GM18858 (cell line): ENCODE measurements at regions not wholly inside any gene's neighbourhood (a gene's known extent, or its start where the extent isn't known, plus 50 kb on each side); places are given as distances from the start of the nearest gene placed in this dataset.
A peak's percentile ranks its signal among the peaks of the same experiment; 100 is the strongest.
"Not testable (repeated sequence)": the region's sequence is repeated elsewhere in the genome, so short reads cannot be mapped to it uniquely, and the experiment has no call there.

ENCODE experiments used
- ATAC-seq: cut with Tn5 transposase; IDR thresholded peaks from one replicate; pipeline ENCODE4 v1.9.1; 2021; ENCODE audit not compliant: unreplicated experiment

GRCh38 chr7:66413379-66414114, 208.4 kb downstream of the TPST1 start:
- peak; percentile 67 for ATAC-seq

GRCh38 chr7:66415659-66416265, 210.6 kb downstream of the TPST1 start:
- ATAC-seq = no peak

DNA sequence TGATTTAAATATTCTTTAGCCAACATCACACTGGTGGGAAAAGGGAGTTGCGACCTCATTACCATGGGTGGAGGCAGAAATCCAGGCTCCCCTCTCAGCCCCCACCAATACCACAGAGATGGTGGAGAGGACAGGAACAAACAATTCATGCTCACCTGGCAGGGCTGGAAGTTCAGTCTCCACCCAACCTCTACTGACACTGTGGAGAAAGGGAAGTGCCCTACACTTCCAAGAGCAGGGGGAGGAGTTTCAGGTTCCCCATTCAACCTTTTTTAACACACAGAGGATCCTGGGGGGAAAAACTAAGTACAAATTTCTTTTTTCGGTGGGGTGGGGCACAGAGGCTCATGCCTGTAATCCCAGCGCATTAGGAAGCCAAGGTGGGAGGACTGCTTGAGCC, 210.1 kb upstream of the KCTD7 start:
- ATAC-seq = no peak

- no peak for ATAC-seq
Observed at GRCh38 chr7:66419210-66419609, 209.5 kb upstream of the KCTD7 start.

DNA sequence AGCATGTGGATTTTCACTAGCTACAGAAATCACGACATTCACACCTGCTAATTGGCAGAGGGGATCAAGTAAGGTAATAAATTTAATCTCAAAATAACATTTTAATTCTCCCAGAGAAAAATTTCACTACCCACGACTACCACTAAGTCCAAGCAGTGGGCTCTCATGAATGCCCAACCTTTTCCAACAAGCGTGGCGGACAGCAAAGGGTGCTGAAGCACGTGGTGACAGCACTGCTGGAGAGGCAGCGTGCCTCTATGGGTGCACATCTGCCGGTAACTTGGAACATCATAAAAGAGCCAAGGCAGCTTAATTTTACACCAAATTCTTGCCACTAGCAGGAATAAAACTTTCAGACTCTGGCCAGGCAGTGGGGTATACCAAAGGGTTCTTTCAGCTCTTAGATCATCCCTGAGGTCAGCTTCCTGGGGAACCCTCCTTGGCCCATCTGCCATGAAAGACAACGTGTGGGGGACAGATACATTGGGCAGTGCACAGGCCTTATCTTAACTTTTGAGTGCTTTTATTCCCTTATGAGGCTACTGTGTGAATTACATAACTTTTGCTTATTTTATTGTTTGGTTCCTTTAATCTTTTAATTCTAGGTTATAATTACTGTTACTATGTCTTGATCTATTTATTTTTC, 206.7 kb upstream of the KCTD7 start:
- no peak for ATAC-seq

- no peak for ATAC-seq
Observed at GRCh38 chr7:66423729-66424128, 205.0 kb upstream of the KCTD7 start.

DNA sequence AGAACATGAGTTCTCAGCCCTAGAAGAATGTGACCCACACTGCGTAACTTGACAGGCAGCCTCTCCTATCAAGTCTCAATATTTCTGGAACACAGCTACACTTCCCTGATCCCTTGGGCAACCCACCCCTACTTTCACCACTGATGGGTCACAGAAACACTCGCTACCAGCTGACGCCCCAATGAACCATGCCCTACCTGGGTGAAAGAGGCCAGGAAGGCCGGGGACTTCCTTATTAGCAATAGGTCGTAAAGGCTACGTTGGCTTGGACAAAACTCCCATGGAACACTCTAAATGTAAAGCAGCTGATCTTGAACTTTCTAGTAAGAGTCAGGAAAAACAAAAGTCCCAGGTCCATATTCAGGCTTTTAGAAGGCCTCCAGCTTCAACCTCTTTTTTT, 202.3 kb upstream of the KCTD7 start:
- ATAC-seq = no peak

GRCh38 chr7:66426996-66427395, 201.7 kb upstream of the KCTD7 start:
- ATAC-seq = no peak

- ATAC-seq = no peak
Observed at GRCh38 chr7:66427956-66428355, 200.7 kb upstream of the KCTD7 start.

DNA sequence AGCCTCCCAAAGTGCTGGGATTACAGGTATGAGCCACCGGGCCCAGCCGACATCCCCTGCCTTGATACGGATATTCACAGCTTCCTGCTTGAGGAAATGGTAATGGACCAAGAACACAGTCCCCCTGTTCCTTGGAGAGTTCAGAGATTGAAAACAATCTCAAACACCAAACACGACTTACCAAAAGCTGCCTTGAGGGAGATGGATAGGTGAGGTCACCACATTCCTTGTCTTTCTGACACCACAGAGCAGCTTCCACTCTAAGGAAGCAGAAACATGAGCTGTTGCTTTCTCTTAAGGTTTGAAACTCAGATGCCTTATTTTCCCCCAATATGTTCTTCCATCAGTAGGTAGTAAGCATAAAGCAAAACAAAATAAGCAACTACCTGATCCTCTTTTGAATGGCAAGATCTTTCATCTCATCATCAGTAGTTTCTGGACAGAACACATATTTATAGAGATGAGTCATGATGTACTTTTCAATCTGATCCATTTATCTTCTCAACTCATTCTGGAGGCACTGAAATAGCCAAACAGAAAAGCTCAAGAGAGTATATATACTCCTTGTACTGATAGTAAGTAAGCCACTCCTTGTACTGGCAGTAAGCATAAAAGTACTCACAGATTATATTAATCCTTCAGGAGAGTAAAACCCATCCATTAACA, 199.1 kb upstream of the KCTD7 start:
- no peak for ATAC-seq

DNA sequence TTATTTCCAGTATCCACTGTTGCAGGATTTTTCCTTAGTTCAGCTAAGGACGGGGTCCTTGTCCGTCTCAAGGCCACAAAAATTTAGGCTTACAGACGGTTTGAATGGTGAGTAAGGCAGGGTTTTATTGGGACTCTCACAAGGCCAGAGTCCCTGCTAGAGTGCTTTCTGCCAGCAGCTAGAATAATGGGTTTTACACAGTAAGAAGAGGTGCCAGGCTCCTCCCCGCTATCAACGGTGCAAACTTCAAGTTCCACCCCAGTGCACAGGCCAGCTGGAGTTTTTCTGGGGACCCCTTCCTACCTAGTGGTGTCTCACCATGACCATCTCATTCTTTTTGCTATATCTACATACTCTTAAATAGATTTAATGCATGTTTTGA, 198.5 kb upstream of the KCTD7 start:
- ATAC-seq = no peak

GRCh38 chr7:66438703-66439405, 189.8 kb upstream of the KCTD7 start:
- not testable (repeated sequence) for ATAC-seq

GRCh38 chr7:66442385-66442784, 186.3 kb upstream of the KCTD7 start:
- ATAC-seq = no peak

- ATAC-seq = no peak
Observed at GRCh38 chr7:66443946-66444345, 184.7 kb upstream of the KCTD7 start.

DNA sequence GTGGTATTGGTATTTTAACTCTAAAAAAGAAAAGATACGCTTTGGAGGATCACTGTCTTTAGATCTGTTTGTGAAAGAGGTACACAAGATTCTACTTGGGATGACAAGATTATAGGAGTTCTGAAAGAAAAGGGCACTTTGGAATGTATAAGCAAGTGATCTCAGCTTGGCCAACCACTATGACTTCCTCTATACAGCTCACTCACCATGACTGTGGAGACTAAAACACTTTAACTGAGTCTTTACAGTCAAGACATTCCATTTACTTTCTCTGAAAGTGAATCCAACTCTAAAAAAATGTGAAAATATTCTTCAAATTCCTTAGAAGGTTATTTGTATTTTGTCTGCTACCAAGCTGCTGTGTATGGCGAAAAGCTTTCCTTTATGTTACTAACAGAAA, 181.7 kb upstream of the KCTD7 start:
- not testable (repeated sequence) for ATAC-seq

DNA sequence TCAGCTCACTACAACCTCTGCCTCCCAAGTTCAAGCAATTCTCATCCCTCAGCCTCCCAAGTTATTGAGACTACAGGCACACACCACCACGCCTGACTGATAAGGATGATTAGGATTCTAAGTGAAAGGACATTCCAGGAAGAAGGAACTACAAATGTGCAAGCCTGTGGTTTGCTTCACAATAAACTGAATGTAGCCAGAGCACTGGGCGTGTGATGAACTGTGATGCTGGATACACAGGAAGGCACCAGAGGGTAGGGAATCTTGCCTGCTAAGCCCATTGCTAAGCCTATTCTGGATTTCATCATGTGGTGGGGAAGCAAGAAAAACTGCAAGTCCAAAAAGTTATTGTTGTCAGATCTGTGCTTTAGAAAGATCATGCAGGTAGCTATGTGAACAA, 177.9 kb upstream of the KCTD7 start:
- ATAC-seq = not testable (repeated sequence)

DNA sequence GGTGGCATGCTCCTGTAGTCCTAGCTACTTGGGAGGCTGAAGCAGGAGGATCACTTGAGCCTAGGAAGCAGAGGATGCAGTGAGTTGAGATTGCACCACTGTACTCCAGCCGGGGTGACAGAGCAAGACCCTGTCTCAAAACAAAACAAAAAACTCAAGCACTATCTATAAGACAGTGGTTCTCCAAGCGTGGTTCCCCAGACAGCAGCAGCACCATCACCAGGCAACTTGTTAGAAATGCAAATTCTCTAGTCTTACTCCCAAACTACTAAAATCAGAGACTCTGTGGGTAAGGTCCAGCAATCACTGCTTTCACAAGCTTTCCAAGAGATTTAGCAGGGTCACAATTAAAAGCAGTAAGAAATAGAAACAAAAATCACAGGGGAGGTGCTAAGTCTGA, 177.0 kb upstream of the KCTD7 start:
- ATAC-seq = peak; percentile 56

GRCh38 chr7:66452165-66452564, 176.5 kb upstream of the KCTD7 start:
- peak; percentile 14 for ATAC-seq

GRCh38 chr7:66453340-66453739, 175.3 kb upstream of the KCTD7 start:
- ATAC-seq = no peak

- no peak for ATAC-seq
Observed at GRCh38 chr7:66454600-66455225, 174.0 kb upstream of the KCTD7 start.

DNA sequence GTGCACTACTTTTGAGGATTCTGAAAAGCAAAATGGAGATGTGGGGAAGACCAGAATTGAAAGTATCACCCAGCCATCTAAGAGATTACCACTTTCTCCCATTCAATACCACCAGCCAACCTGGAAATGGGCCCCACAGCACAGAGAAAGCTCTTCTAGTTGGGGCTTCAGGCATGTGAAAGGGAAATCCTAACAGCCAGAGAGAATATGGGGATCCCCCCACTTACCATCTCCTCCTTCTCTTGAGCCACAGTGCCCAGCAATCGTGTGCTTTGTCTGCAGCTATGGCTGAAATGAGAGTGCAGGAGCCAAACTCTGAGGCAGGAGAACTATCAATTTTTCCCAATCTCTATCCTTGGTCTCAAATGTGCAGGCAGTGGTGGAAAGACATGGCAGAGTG, 173.2 kb upstream of the KCTD7 start:
- ATAC-seq = not testable (repeated sequence)
